Stomach (tissue), 4 donors: ENCODE measurements at regions not wholly inside any gene's neighbourhood (a gene's known extent, or its start where the extent isn't known, plus 50 kb on each side); places are given as distances from the start of the nearest gene placed in this dataset.

ENCODE experiments used
- CTCF ChIP-seq, 7 experiments: fragments of 450-650 bp in 4 of 7; fragments of 200-600 bp in 3 of 7; sonication (generic) in 3 of 7; IDR thresholded peaks; one replicate each; pipeline ENCODE4 v1.5.1; 2016 to 2019; ENCODE audit warnings: antibody characterized with exemption in 7 of 7, control low read depth in 2 of 7, mild to moderate bottlenecking in 1 of 7
- POLR2A ChIP-seq, 4 donors: fragments of 450-650 bp; IDR thresholded peaks; one replicate each; pipeline ENCODE4 v1.6.1; 2016; ENCODE audit warnings: antibody characterized with exemption in 4 of 4, control low read depth in 2 of 4, mild to moderate bottlenecking in 1 of 4, moderate library complexity in 1 of 4
- POLR2AphosphoS5 ChIP-seq, 3 donors: sonication (generic); formaldehyde crosslinking; IDR thresholded peaks; one replicate each; pipeline ENCODE4 v1.6.1; 2016; ENCODE audit warnings: antibody characterized with exemption in 3 of 3

- no peak for TF ChIP-seq CTCF (IDR thresholded peaks at IDR 0.05)
- no peak for TF ChIP-seq POLR2A (IDR thresholded peaks at IDR 0.05)
- TF ChIP-seq POLR2AphosphoS5 (IDR thresholded peaks at IDR 0.05): no peak
Observed at GRCh38 chr6:66361886-66362285, 654.9 kb upstream of the EYS start.
